HepG2 (cell line): ENCODE measurements at regions not wholly inside any gene's neighbourhood (a gene's known extent, or its start where the extent isn't known, plus 50 kb on each side); places are given as distances from the start of the nearest gene placed in this dataset.

Experiments used
- MBNL3 ChIP-seq: fragments of 250-450 bp; sonication (Bioruptor Pico); conservative IDR thresholded peaks from 2 replicates; pipeline ENCODE4 v1.8.0; 2022; ENCODE audit warnings: mild to moderate bottlenecking, inconsistent platforms
- SRF ChIP-seq: IDR thresholded peaks from 2 replicates; pipeline ENCODE4 v1.6.1; 2011; ENCODE audit warnings: mild to moderate bottlenecking, low read depth, low read length, moderate library complexity
- TAF1 ChIP-seq: sonication (generic); formaldehyde crosslinking; IDR thresholded peaks from 2 replicates; pipeline ENCODE4 v1.4.0; 2020; ENCODE audit warnings: missing genetic modification reagents

- TF ChIP-seq MBNL3 (CRISPR knock-in tag): no peak
- no peak for TF ChIP-seq SRF
- no peak for TF ChIP-seq TAF1 (CRISPR knock-in tag)
These were observed 1381.2 kb downstream of the NLGN4Y start for GRCh38 chrY:15905557-15905956.
